ENCODE measurements at regions not wholly inside any gene's neighbourhood (a gene's known extent, or its start where the extent isn't known, plus 50 kb on each side); places are given as distances from the start of the nearest gene placed in this dataset.

GRCh38 chr4:145423017-145423708, 58.5 kb upstream of the SMAD1 start:
- TF ChIP-seq POLR2A (IDR thresholded peaks at IDR 0.05; ENCODE audit: low read length), result no peak
- no peak for TF ChIP-seq GATA1 (IDR thresholded peaks at IDR 0.05; ENCODE audit: low read depth, low read length)
